K562 (cell line): ENCODE measurements at regions not wholly inside any gene's neighbourhood (a gene's known extent, or its start where the extent isn't known, plus 50 kb on each side); places are given as distances from the start of the nearest gene placed in this dataset.

ENCODE experiments used
- ATF7 ChIP-seq: fragments of 450-650 bp; IDR thresholded peaks from 2 replicates; pipeline ENCODE4 v1.7.1; 2014; ENCODE audit warnings: mild to moderate bottlenecking, moderate library complexity
- FOSL1 ChIP-seq: fragments of 200-800 bp; sonication (Bioruptor generic); conservative IDR thresholded peaks from 2 replicates; pipeline ENCODE4 v1.6.1; 2016; ENCODE audit warnings: missing genetic modification characterization, missing compliant biosample characterization
- FOXJ2 ChIP-seq: fragments of 200-800 bp; sonication (Bioruptor generic); IDR thresholded peaks from 2 replicates; pipeline ENCODE4 v1.6.1; 2016; ENCODE audit warnings: missing genetic modification characterization, missing compliant biosample characterization
- HMBOX1 ChIP-seq: sonication (generic); IDR thresholded peaks from 2 replicates; pipeline ENCODE4 v1.6.1; 2016
- MAFG ChIP-seq: fragments of 450-650 bp; conservative IDR thresholded peaks from 2 replicates; pipeline ENCODE4 v1.6.1; 2016; ENCODE audit warnings: missing genetic modification characterization, missing compliant biosample characterization
- PBX2 ChIP-seq, 2 experiments: IDR thresholded peaks in 1 of 2; conservative IDR thresholded peaks in 1 of 2; 2 replicates each; pipeline ENCODE4 v1.6.1; 2016; ENCODE audit warnings: low read depth in 2 of 2, mild to moderate bottlenecking in 1 of 2, missing compliant biosample characterization in 1 of 2, missing genetic modification characterization in 1 of 2, moderate library complexity in 1 of 2
- RAD21 ChIP-seq, 2 experiments: fragments of 250-450 bp in 1 of 2; fragments of 450-650 bp in 1 of 2; sonication (Bioruptor Pico) in 1 of 2; formaldehyde crosslinking in 1 of 2; IDR thresholded peaks in 1 of 2; conservative IDR thresholded peaks in 1 of 2; 2 replicates each; pipeline versions ENCODE4 v1.4.0 to v1.8.0; 2020 to 2022; ENCODE audit warnings: mild to moderate bottlenecking in 2 of 2, moderate library complexity in 1 of 2
- SIN3A ChIP-seq, 2 experiments: fragments of 150-350 bp in 1 of 2; IDR thresholded peaks; 2 replicates each; pipeline ENCODE4 v1.6.1; 2011 to 2016; ENCODE audit warnings: borderline replicate concordance in 2 of 2, low read depth in 2 of 2, low read length in 2 of 2, mild to moderate bottlenecking in 2 of 2, moderate library complexity in 2 of 2; ENCODE audit not compliant: control insufficient read depth in 1 of 2
- SMAD2 ChIP-seq: fragments of 150-350 bp; IDR thresholded peaks from 2 replicates; pipeline ENCODE4 v1.6.1; 2014; ENCODE audit warnings: low read depth, mild to moderate bottlenecking, low read length
- SMARCC2 ChIP-seq: fragments of 450-650 bp; IDR thresholded peaks from 2 replicates; pipeline ENCODE4 v1.6.1; 2017; ENCODE audit warnings: antibody characterized with exemption, moderate library complexity, mild to moderate bottlenecking, low read depth
- TAL1 ChIP-seq: fragments of 450-650 bp; IDR thresholded peaks from 2 replicates; pipeline ENCODE4 v1.6.1; 2016; ENCODE audit warnings: mild to moderate bottlenecking
- ZNF121 ChIP-seq: sonication (generic); formaldehyde crosslinking; conservative IDR thresholded peaks from 2 replicates; pipeline ENCODE4 v1.8.0; 2022; ENCODE audit warnings: missing genetic modification reagents
- ZNF197 ChIP-seq: fragments of 200-800 bp; sonication (Bioruptor generic); IDR thresholded peaks from 2 replicates; pipeline ENCODE4 v1.6.1; 2016; ENCODE audit warnings: low read depth, missing genetic modification characterization, missing compliant biosample characterization
- ZNF318 ChIP-seq, 2 experiments: fragments of 450-650 bp; IDR thresholded peaks; 2 replicates each; pipeline ENCODE4 v1.6.1; 2016; ENCODE audit warnings: mild to moderate bottlenecking in 2 of 2, borderline replicate concordance in 1 of 2, low read depth in 1 of 2, moderate library complexity in 1 of 2

- TF ChIP-seq ZNF318 (IDR thresholded peaks at IDR 0.05; ENCODE audit: borderline replicate concordance in 1 of 2, low read depth in 1 of 2) (peak in 1 of 2 experiments; percentile 75; a peak in 2 of 4 replicates), FOSL1 (peak; percentile 96), SMAD2 (no peak), MAFG (peak; percentile 90), HMBOX1 (peak; percentile 89), SMARCC2 (peak; percentile 69; the same call in 1 of the 2 replicates), SIN3A (IDR thresholded peaks at IDR 0.05; ENCODE audit: borderline replicate concordance in 2 of 2, control insufficient read depth in 1 of 2, low read depth in 2 of 2, low read length in 2 of 2) (no peak), RAD21 (CRISPR knock-in tag; conservative IDR thresholded peaks at IDR 0.05 in 1 of 2, IDR thresholded peaks at IDR 0.05 in 1 of 2) (0 out of 4 replicates have a peak, but pooled peaks of 1 of the 2 experiments have one; percentile 9), ZNF197 (CRISPR knock-in tag) (peak; percentile 76; the same call in 1 of the 2 replicates), FOXJ2 (tag) (peak; percentile 59), ZNF121 (no peak), PBX2 (CRISPR knock-in tag; IDR thresholded peaks at IDR 0.05; ENCODE audit: low read depth) (no peak), PBX2 (tag; conservative IDR thresholded peaks at IDR 0.05; ENCODE audit: low read depth) (peak; percentile 18; the same call in 1 of the 2 replicates), ATF7 (peak; percentile 89), TAL1 (peak; percentile 49)
These were observed 254.7 kb upstream of the TRPC7 start (continued) for GRCh38 chr5:136620016-136620419.
